Heart right ventricle (tissue), 16 donors: ENCODE measurements at regions not wholly inside any gene's neighbourhood (a gene's known extent, or its start where the extent isn't known, plus 50 kb on each side); places are given as distances from the start of the nearest gene placed in this dataset.

Source experiments
- ATAC-seq, 8 donors: fragments of 200-7000 bp; cut with Tn5 transposase; one replicate each; pipeline ENCODE4 v1.9.1; 2020; ENCODE audit warnings: mild to moderate bottlenecking in 8 of 8, moderate library complexity in 8 of 8, moderate number of reproducible peaks in 1 of 8
- DNase-seq, 2 donors: peaks; one replicate each; pipeline ENCODE4 v3.0.0-alpha.2; 2020
- H3K27ac ChIP-seq, 10 donors: fragments of 200-600 bp; sonication (generic) in 2 of 10; one replicate each; pipeline versions ENCODE4 v1.5.0 to v1.8.0; 2020 to 2022; ENCODE audit warnings: mild to moderate bottlenecking in 3 of 10
- H3K27me3 ChIP-seq, 7 donors: fragments of 200-600 bp; one replicate each; pipeline ENCODE4 v1.8.0; 2021 to 2022; ENCODE audit warnings: mild to moderate bottlenecking in 2 of 7
- H3K36me3 ChIP-seq, 9 donors: fragments of 200-600 bp; sonication (generic) in 1 of 9; one replicate each; pipeline versions ENCODE4 v1.5.0 to v1.8.0; 2020 to 2022; ENCODE audit warnings: mild to moderate bottlenecking in 2 of 9
- H3K4me1 ChIP-seq, 9 donors: fragments of 200-600 bp; sonication (generic) in 1 of 9; one replicate each; pipeline versions ENCODE4 v1.5.0 to v1.8.0; 2020 to 2022; ENCODE audit warnings: mild to moderate bottlenecking in 4 of 9
- H3K4me3 ChIP-seq, 10 donors: fragments of 200-600 bp; sonication (generic) in 2 of 10; one replicate each; pipeline versions ENCODE4 v1.5.0 to v1.8.0; 2020 to 2022; ENCODE audit warnings: mild to moderate bottlenecking in 7 of 10, moderate library complexity in 2 of 10
- H3K9me3 ChIP-seq, 11 donors: fragments of 200-600 bp in 10 of 11; sonication (generic) in 2 of 11; one replicate each; pipeline versions ENCODE4 v1.5.0 to v1.8.0; 2013 to 2022; ENCODE audit warnings: mild to moderate bottlenecking in 2 of 11, control low read depth in 1 of 11, moderate library complexity in 1 of 11
- CTCF ChIP-seq, 9 donors: fragments of 200-600 bp; sonication (generic) in 2 of 9; IDR thresholded peaks; one replicate each; pipeline versions ENCODE4 v1.5.0 to v1.8.0; 2021 to 2022; ENCODE audit warnings: antibody characterized with exemption in 9 of 9, mild to moderate bottlenecking in 5 of 9, moderate library complexity in 1 of 9
- WGBS, 2 donors: extraction: QIAGEN DNeasy Blood & Tissue Kit; methylation state at CpG; one replicate each; pipeline ENCODE4 v1.1.7; 2013; ENCODE audit warnings: inconsistent platforms in 1 of 2; 5-methylcytosine and 5-hydroxymethylcytosine counted together
- intact Hi-C, 10 donors: fragments of 100-400 bp; cut with DNase I; formaldehyde crosslinking; loops; one replicate each; pipeline versions ENCODE4 v1.11.1 to v1.14.2; 2022
- donor health status: Arrhythmogenic right ventricular cardiomyopathy.
- donor health status: ischemic (EF 13 %, LVEDD 7.1; RV severe dilation, severe dysfunction).
- donor health status: healthy with polysubstance abuse.
- donor health status: DM: no; HTN: yes; CAD: no.
- donor health status: DM: no; HTN: no; CAD: no.
- donor health status: ischemic (EF 25% LVEDD 6.9; RV normal size, moderate dysfunction).
- donor health status: ischemic (EF 25% LVEDD 5.7; RV mildly dilated, moderate dysfunction).
- donor health status: healthy.
- donor health status: DM: yes; HTN: yes; CAD: no.
- donor health status: Ischemic cardiomyopathy.
- donor health status: ischemic (EF 35%, LVEDD 5.7; RV mildly dilated, moderate dysfunction).
- donor health status: nonischemic (EF 11% LVEDD 7.7; RV severe dilation, severe dysfunction).
- donor health status: DM: yes; HTN: yes; CAD: no.
- donor health status: PGD.
- donor health status: ischemic (EF 29% LVEDD 5.4; RV normal size, mild dysfunction).
- donor health status: nonischemic (EF 23%, LVEDD 6.1; RV moderate dilation, normal function).

GRCh38 chr2:160836755-160837154, 323.5 kb upstream of the TANK start:
- 7 to 16% methylated on average over 1 of the region's 1 CpG for WGBS, 2 donors
- intact Hi-C loops: no loop called here
- Histone ChIP-seq H3K4me3 (no peak overlapping the region), H3K9me3 (peaks cover 0 to 2% (median 0%) of the 10 kb centered on the region in 11 donors), H3K4me1 (no peaks in the 10 kb centered on the region), H3K36me3 (no peaks in the 10 kb centered on the region), H3K27me3 (no peaks in the 10 kb centered on the region), H3K27ac (no peak overlapping the region)
- TF ChIP-seq CTCF (IDR thresholded peaks at IDR 0.05): no peak
- DNase-seq: no peak
- no peak for ATAC-seq

GRCh38 chr2:160837416-160837815, 322.8 kb upstream of the TANK start:
- intact Hi-C loops: no loop called here
- Histone ChIP-seq H3K36me3 (no peaks in the 10 kb centered on the region), H3K4me1 (no peaks in the 10 kb centered on the region), H3K9me3 (peaks cover 0 to 4% (median 0%) of the 10 kb centered on the region in 11 donors), H3K27me3 (no peaks in the 10 kb centered on the region), H3K4me3 (no peak overlapping the region), H3K27ac (no peak overlapping the region)
- ATAC-seq: no peak
- DNase-seq: no peak
- no peak for TF ChIP-seq CTCF (IDR thresholded peaks at IDR 0.05)

- no peaks in the 10 kb centered on the region for H3K4me1 ChIP-seq
- intact Hi-C loops: no loop called here
- TF ChIP-seq CTCF (IDR thresholded peaks at IDR 0.05): no peak
- H3K27ac ChIP-seq: no peak overlapping the region
- H3K9me3 ChIP-seq: peaks cover 0 to 11% (median under 1%) of the 10 kb centered on the region in 11 donors
- WGBS, 2 donors: 88 to 89% methylated on average over 1 of the region's 1 CpG
- no peaks in the 10 kb centered on the region for H3K27me3 ChIP-seq
- DNase-seq (no peak), ATAC-seq (no peak)
- H3K4me3 ChIP-seq: no peak overlapping the region
- H3K36me3 ChIP-seq: no peaks in the 10 kb centered on the region
Measured at GRCh38 chr2:160838147-160838546, 322.1 kb upstream of the TANK start.

- H3K27ac ChIP-seq: no peak overlapping the region
- H3K9me3 ChIP-seq: peaks cover 0 to 16% (median 3%) of the 10 kb centered on the region in 11 donors
- no peak for TF ChIP-seq CTCF (IDR thresholded peaks at IDR 0.05)
- no peaks in the 10 kb centered on the region for H3K27me3 ChIP-seq
- H3K4me1 ChIP-seq: no peaks in the 10 kb centered on the region
- intact Hi-C loops: no loop called here
- WGBS, 2 donors: 92% methylated on average over 4 of the region's 4 CpGs
- DNase-seq (no peak), ATAC-seq (no peak)
- no peaks in the 10 kb centered on the region for H3K36me3 ChIP-seq
- no peak overlapping the region for H3K4me3 ChIP-seq
Measured at GRCh38 chr2:160838691-160839090, 321.5 kb upstream of the TANK start.

GRCh38 chr2:160842286-160842685, 317.9 kb upstream of the TANK start:
- no peaks in the 10 kb centered on the region for H3K27me3 ChIP-seq
- ATAC-seq (no peak), DNase-seq (no peak)
- TF ChIP-seq CTCF (IDR thresholded peaks at IDR 0.05): no peak
- H3K9me3 ChIP-seq: peaks cover 0 to 40% (median 15%) of the 10 kb centered on the region in 11 donors
- no peaks in the 10 kb centered on the region for H3K36me3 ChIP-seq
- intact Hi-C loops: no loop called here
- no peak overlapping the region for H3K27ac ChIP-seq
- H3K4me1 ChIP-seq: no peaks in the 10 kb centered on the region
- no peak overlapping the region for H3K4me3 ChIP-seq
- WGBS, 2 donors: 89 to 91% methylated on average over 4 of the region's 4 CpGs
